Testis (tissue), 2 donors: ENCODE measurements at regions not wholly inside any gene's neighbourhood (a gene's known extent, or its start where the extent isn't known, plus 50 kb on each side); places are given as distances from the start of the nearest gene placed in this dataset.

Source experiments
- DNase-seq: peaks from one replicate; pipeline ENCODE4 v3.0.0-alpha.2; 2019
- H3K27ac ChIP-seq, 2 donors: fragments of 200-600 bp; sonication (generic); one replicate each; pipeline ENCODE4 v1.5.1; 2019
- H3K27me3 ChIP-seq: fragments of 200-600 bp; sonication (generic); one replicate; pipeline ENCODE4 v1.5.1; 2019
- H3K36me3 ChIP-seq: fragments of 200-600 bp; sonication (generic); one replicate; pipeline ENCODE4 v1.5.1; 2017; ENCODE audit warnings: low read depth; ENCODE audit errors: missing control alignments
- H3K4me1 ChIP-seq: fragments of 200-600 bp; sonication (generic); one replicate; pipeline ENCODE4 v1.5.1; 2019
- H3K4me3 ChIP-seq, 2 donors: fragments of 200-600 bp; sonication (generic); one replicate each; pipeline ENCODE4 v1.5.1; 2017 to 2019
- H3K9me3 ChIP-seq: fragments of 200-600 bp; sonication (generic); one replicate; pipeline ENCODE4 v1.5.1; 2017
- POLR2A ChIP-seq: fragments of 450-650 bp; IDR thresholded peaks from one replicate; pipeline ENCODE4 v1.6.1; 2017; ENCODE audit warnings: antibody characterized with exemption, mild to moderate bottlenecking, moderate library complexity
- WGBS, 2 donors: methylation state at CpG; one replicate each; pipeline ENCODE4 v1.1.5; 2018; 5-methylcytosine and 5-hydroxymethylcytosine counted together
- intact Hi-C: fragments of 100-400 bp; cut with DNase I; formaldehyde crosslinking; loops from one replicate; pipeline ENCODE4 v1.15.1; 2023; ENCODE audit warnings: low total_unique reads
- small RNA-seq, 2 donors: library from RNA; depleted of rRNA; stranded (forward); fragments of <200 nt; gene quantifications; one replicate each; pipeline ENCODE3, GENCODE V24; 2016
- TF ChIP-seq, protein P1 (sequence below), 3 experiments: fragments of 450-650 bp in 2 of 3; fragments of 200-600 bp in 1 of 3; sonication (generic) in 1 of 3; IDR thresholded peaks; one replicate each; pipeline ENCODE4 v1.5.1; 2016 to 2019; ENCODE audit warnings: antibody characterized with exemption in 3 of 3, mild to moderate bottlenecking in 2 of 3, moderate library complexity in 1 of 3

DNA sequence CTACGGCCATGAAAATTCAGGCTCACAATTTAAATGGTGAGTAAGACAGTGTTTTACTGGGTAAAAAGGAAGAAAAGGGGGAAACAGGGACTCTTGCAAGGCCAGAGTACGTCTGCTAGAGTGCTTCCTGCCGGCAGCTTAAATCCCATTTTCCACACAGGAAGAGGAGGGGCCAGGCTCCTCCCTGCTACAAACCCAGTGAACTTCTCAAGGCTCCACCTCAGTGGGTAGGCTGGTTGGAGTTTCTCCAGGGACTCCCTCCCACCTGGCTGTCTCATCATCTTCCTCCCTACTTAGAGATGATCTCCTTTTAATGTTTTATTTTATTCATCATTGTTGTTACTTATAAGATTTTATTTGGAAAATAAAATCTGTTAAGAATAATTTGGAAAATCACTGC, 62.6 kb upstream of the SEMA3C start:
- Histone ChIP-seq H3K27me3 (no peaks in the 10 kb centered on the region), H3K27ac (no peak overlapping the region), H3K4me3 (no peak overlapping the region), H3K36me3 (no peaks in the 10 kb centered on the region), H3K9me3 (no peaks in the 10 kb centered on the region), H3K4me1 (no peaks in the 10 kb centered on the region)
- intact Hi-C loops = no loop called here
- DNase-seq = peak; percentile 17
- 55 to 65% methylated on average over 3 of the region's 3 CpGs for WGBS, 2 donors
- TF ChIP-seq, protein P1, sequence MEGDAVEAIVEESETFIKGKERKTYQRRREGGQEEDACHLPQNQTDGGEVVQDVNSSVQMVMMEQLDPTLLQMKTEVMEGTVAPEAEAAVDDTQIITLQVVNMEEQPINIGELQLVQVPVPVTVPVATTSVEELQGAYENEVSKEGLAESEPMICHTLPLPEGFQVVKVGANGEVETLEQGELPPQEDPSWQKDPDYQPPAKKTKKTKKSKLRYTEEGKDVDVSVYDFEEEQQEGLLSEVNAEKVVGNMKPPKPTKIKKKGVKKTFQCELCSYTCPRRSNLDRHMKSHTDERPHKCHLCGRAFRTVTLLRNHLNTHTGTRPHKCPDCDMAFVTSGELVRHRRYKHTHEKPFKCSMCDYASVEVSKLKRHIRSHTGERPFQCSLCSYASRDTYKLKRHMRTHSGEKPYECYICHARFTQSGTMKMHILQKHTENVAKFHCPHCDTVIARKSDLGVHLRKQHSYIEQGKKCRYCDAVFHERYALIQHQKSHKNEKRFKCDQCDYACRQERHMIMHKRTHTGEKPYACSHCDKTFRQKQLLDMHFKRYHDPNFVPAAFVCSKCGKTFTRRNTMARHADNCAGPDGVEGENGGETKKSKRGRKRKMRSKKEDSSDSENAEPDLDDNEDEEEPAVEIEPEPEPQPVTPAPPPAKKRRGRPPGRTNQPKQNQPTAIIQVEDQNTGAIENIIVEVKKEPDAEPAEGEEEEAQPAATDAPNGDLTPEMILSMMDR (IDR thresholded peaks at IDR 0.05) = no peak
- no peak for TF ChIP-seq POLR2A

DNA sequence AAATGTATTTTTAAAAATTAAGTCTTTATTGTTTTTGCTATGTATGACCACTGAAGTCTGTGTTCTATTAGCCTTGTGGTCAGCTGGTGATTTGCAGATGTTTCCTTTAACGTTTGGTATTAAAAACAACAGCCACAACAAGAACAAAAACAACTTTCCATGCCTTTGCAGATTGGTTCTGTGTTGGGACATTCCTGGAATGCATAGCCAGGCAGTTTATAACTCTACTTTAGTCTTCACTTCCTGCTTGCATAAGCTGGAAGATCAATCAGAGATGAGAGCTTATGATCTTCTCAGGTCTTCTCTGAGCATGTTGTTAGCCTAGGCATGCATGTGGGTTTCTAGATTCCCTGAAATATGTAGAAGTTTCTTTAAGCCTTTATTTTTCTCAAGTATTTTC, 58.9 kb upstream of the SEMA3C start:
- no peak overlapping the region for H3K4me3 ChIP-seq
- intact Hi-C loops = no loop called here
- 70 to 71% methylated on average over 1 of the region's 1 CpG for WGBS, 2 donors
- H3K27ac ChIP-seq = no peak overlapping the region
- H3K36me3 ChIP-seq = no peaks in the 10 kb centered on the region
- no peak for DNase-seq
- TF ChIP-seq, protein P1 (IDR thresholded peaks at IDR 0.05) = no peak
- no peak for TF ChIP-seq POLR2A
- no peaks in the 10 kb centered on the region for H3K9me3 ChIP-seq
- no peaks in the 10 kb centered on the region for H3K4me1 ChIP-seq
- no peaks in the 10 kb centered on the region for H3K27me3 ChIP-seq

DNA sequence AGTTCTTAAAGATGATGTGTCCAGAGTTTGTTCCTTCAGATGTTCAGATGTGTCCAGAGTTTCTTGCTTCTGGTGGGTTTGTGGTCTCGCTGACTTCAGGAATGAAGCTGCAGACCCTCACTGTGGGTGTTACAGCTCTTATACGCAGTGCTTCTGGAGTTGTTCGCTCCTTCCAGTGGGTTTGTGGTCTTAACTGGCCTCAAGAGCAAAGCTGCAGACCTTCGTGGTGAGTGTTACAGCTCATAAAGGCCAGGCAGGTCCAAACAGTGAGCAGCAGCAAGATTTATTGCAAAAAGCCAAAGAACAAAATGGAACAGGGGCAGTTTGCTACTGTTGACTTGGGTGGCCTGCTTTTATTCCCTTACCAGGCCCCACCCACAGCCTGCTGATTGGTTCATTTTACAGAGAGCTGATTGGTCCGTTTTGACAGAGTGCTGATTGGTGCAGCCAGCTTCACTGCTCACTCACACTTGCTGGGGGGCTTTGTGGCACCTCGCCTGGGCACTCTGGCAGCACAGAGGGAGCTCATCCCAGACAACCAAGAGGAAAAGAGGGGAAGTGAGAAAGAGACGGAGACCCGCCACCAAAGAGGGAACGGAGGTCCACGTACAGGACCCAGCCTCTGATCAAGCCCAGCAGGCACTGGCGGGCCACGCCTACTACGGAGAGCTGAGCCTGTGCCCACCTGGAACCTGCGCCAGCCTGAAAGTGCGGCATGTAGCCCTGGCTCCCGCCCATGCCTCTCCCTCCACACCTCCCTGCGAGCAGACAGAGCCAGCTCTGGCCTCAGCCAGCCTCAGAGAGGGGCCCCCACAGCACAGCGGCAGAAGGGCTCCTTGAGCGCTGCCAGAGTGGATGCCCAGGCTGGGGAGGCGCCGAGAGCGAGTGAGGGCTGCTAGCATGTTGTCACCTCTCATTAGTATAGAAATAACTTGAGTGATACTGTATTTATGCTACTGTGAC, 55.8 kb upstream of the SEMA3C start:
- Histone ChIP-seq H3K36me3 (no peaks in the 10 kb centered on the region), H3K4me1 (no peaks in the 10 kb centered on the region), H3K27me3 (no peaks in the 10 kb centered on the region), H3K4me3 (peak overlapping the region; percentile 34 to 44), H3K9me3 (no peaks in the 10 kb centered on the region), H3K27ac (no peak overlapping the region)
- peak; percentile 73 for DNase-seq
- intact Hi-C loops = no loop called here
- WGBS, 2 donors = 72 to 82% methylated on average over 15 to 22 of the region's 22 CpGs
- TF ChIP-seq, protein P1 (IDR thresholded peaks at IDR 0.05) = no peak
- no peak for TF ChIP-seq POLR2A

DNA sequence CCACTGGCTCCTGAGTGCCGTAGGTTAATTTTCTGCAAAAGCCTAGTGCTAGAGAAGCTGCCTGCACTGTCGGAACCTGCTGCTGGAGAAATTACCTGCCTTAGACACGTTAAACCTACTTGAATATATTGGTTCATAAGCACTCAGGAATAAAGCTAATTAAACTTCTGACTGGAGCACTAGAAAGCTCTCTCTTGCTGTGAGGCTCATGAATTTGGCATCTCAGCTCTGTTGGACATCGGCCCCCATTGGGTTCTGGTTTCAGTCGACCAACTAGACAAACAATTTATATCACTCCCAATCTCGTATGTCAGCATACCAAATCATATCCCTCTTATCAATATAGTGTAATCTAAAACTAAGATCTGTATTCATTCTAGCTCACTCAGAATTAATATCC, 52.4 kb upstream of the SEMA3C start:
- no peak for DNase-seq
- WGBS, 2 donors = 86 to 88% methylated on average over 6 of the region's 6 CpGs
- intact Hi-C loops = no loop called here

More for the DNA sequence above, 52.4 kb upstream of the SEMA3C start:
- no peak for TF ChIP-seq POLR2A
- TF ChIP-seq, protein P1 (IDR thresholded peaks at IDR 0.05) = no peak
- no peaks in the 10 kb centered on the region for H3K4me1 ChIP-seq
- no peaks in the 10 kb centered on the region for H3K36me3 ChIP-seq
- H3K27ac ChIP-seq = no peak overlapping the region
- H3K9me3 ChIP-seq = no peaks in the 10 kb centered on the region
- H3K4me3 ChIP-seq = no peak overlapping the region
- H3K27me3 ChIP-seq = no peaks in the 10 kb centered on the region

Small RNA genes in the stretch of these regions (small RNA-seq; reads per million reads assigned to genes)
- gene AC004866.1 = 0 reads per million in 2 donors
